HG02588 (cell line): ENCODE measurements at regions not wholly inside any gene's neighbourhood (a gene's known extent, or its start where the extent isn't known, plus 50 kb on each side); places are given as distances from the start of the nearest gene placed in this dataset.

Source experiments
- ATAC-seq: cut with Tn5 transposase; IDR thresholded peaks from one replicate; pipeline ENCODE4 v1.9.1; 2021; ENCODE audit warnings: mild to moderate bottlenecking, moderate library complexity; ENCODE audit not compliant: unreplicated experiment

DNA sequence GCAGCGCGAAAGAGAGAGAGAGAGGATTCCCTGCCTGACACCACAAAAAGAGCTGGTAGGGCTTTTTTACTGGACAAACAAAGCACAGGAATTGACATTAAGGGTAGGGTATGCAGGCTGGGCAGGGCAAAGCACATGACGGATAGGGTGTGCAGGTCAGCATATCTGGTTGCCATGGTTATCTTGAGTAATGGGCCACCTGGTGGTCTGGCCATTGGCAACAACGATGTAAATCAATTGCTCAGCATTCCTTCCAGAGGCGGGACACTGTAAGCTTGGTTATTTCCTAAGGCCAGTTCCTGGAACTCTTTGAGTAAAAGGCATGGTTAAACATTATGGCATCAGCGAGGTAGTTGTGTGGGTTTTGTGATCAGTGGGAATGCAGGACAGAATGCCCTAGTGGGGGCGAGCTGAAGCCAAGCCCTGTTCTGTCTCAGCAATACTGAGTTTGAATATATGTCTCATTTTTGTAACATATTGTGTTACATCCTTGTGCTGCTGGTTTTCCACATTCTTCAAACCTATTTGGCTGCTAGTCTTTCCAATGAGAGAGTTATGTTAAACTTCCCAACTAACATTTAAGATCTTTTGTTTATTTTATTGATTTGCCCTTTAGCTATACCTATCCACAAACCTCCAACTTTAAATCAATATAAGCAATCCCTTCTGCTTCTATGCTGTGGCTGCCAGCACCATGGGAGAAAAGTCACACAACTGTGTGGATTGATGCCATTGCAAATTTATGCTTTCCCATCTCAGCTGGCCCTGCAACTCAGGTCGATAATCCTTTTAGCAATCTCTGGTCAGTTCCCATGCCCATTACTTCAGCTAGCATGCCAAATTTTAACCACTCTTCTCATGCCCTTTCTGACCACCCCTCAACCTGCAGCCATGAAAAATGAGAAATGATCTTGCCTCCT lies 396.7 kb upstream of the PDE3A start:
- no peak for ATAC-seq

DNA sequence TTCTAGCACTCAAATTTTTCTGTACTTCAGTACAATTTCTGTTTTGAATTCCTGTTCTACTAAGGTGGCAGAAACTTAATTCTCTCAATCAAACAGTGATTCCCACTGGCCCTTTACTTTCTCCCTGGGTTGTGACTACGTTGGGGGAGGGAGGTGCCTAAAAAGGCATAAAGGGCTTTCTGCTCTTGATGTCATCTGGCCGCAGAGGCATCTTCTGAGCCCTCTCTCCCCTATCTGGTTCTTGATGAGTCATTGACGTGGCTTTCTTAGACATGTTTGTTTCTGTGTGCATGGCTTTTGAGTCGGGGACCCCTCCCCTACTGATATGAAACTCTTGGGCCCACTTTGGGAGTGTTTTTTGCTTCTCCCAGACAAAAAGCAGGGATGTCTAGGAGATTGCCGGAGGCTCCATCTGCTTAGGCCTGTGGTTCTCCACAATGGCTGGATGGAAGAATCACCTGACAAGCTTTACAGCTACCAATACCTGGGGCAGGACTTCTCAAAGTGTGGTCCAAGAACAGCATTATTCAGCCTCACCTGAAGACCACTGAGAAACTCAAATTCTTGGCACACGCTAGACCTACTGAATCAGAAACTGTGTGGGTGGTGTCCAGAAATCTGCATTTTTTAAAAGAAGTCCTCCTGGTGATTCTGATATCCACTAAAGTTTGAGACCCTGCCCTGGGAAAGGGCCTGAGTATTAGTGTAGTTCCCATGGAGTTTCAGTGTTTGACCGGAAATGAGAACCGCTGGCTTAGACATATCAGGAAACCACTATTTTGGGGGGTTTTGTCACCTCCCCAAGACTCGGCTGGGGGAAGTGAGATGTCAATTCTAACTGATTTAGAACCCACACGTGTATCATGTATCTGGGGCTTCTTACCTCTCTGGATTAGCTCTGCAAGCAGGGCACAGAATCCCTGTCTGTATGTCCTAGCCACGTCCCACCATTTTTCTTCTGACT lies 395.7 kb upstream of the PDE3A start:
- no peak for ATAC-seq

DNA sequence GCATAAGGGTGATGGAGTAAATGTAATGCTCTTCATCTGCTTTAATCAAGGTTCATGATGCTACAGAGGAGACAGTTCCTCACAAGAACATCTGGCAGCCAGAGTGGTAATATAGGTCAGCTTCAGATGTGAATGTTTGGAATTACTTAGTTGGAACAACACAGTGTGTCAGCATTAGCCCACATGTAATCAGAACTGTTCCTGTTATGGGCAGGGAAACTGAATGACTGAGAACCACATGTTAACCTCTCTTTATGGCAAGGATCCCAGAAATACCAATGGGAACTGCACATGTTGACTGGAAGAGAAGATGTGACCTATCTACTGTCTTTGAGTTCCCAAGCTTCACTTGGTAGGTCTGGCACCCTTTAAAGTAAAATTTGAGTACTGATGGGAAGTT lies 390.1 kb upstream of the PDE3A start:
- ATAC-seq = no peak

DNA sequence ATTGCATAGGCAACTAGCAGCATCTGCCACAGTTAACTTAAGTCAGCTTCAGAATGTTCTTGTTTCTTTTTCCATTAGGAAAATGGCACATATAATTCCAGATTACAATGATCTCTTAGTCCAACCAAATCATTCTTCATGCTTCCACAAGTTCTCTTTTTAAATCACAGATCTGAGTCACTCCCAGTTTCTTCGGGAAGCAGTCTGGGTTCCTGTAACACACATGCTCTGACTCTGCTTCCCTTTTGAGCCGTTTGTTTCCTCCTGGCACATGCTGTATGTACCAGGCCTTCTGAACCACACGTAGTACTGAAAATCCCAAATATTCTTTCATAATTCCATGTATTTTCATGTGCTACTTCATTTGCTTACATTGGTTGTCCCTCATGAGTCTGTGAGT lies 388.8 kb upstream of the PDE3A start:
- ATAC-seq = no peak

DNA sequence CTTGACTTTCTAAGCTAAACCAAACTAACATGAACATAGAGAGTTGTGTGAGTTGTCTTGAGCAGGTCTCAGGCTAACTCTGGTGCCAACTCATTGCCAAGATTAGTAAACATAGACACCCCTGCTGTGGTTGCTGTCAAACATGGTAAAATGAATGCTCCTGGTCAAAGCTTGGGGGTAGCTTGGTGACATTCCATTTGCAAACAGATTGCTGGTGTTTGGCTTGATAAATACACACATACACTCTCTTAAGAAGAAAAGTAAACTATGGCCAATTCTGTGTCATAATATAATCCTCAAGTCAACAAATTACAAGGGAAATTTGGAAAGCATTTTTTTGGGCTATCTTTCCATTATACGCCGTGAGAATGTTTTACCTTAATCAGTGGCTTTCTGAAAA lies 386.4 kb upstream of the PDE3A start:
- ATAC-seq = no peak

DNA sequence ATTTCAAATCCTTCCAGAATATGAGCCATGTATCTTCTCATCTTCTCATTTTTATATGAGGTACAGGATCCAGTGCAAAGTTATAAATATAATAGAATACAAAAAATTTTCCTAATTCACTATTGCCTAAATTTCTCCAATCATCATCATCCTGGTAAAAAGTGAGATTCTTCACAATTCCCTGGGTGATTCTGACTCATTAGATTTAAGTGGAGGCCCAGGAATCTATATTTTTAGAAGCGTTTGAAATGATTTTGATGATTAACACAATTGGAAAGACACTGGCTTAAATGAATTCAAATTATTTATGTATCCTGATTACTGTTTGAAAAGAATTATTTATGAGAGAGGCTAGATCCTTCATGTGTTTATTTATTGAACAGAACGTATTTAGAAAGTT lies 380.3 kb upstream of the PDE3A start:
- ATAC-seq = no peak

DNA sequence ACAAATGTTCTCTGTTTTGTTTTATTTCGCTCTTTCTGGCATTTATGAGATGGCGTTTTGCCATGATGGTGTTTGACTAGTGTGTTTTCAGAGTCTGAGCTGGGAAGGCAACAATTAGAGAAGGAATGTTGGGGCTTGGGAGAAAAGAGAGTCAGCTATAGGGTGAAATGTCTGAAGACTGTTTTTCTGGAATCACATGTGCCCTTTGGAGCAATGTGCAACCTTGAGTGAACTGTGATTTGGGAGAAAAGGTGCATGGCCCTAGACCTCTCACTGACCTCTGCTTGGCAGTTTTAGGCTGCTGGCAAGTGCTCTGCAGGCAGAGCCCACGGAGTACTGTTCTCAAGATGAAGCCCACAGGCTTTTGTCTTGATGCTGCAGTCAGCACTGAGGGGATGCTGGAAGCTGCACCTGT lies 379.9 kb upstream of the PDE3A start:
- no peak for ATAC-seq

DNA sequence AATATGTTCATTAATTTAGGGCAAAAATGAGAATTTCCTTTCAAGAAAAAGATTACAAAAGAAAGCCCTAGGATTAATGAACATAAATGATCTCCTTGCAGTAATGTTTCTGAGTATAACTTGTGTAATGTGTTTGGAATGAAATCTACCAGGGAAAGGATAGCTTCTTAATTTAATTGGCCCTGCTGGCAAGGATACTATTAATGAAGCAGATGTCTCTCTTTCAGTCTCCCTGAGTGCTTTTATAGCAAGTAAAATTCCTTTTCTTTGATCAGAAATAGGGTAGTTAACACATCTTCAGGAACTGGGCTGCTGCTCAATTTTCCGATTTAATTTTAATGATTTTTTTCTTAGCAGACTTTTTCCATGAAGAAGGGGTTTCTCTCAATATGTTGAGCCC lies 379.4 kb upstream of the PDE3A start:
- no peak for ATAC-seq

DNA sequence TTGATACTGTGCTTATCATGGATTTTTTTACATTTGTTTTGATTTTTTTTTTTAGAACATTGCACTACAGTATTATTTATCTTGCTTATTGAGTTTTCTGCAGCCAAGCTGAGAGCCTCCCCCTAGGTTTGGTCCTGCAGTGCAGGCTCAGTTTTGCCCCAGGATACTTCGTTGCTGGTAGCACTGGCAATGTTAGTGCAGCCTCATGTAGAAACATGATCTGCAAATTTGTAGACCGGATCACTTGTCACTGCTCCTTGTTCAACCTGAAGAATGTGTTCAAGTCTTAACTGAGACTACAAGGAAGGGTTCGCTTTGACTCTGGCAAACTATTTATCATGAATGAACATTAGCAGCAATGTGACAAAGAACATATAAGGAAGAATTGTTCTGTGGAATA lies 377.2 kb upstream of the PDE3A start:
- no peak for ATAC-seq

DNA sequence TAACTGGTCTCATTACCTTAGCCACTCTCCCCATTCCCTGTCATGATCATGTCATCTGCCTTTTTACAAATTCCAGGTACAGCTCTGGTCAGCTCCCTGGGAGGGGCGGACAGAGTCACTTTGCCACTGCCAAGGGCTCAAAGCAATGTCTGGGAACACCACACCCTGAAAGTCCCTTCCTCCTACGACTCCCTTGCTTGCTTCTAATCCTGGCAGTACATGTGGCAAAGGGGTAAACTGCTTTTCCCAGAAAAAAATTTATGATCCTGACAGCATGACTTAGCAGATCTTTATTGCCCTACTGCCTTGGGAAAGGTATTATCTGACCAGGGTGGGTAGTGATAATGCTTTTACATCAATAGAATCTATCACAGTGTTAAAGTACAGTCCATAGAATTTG lies 376.0 kb upstream of the PDE3A start:
- no peak for ATAC-seq

DNA sequence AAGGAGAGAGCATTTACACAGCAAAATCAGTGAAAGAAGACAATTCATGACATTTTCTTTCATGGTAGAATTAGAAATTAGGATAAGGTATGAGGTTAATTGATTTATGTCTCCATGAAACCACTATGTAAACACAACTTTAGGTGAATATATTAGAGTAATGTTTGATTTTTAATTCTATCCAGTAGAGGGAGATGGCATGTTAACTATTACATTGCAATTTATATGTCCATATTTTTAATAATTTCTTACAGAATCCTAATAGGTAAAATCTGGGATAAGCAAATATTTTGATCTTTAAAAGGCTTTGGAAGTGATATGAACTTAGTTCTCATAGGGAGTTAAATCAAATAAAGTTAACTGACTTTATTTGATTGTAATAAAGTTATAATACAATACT lies 373.4 kb upstream of the PDE3A start:
- ATAC-seq = no peak

DNA sequence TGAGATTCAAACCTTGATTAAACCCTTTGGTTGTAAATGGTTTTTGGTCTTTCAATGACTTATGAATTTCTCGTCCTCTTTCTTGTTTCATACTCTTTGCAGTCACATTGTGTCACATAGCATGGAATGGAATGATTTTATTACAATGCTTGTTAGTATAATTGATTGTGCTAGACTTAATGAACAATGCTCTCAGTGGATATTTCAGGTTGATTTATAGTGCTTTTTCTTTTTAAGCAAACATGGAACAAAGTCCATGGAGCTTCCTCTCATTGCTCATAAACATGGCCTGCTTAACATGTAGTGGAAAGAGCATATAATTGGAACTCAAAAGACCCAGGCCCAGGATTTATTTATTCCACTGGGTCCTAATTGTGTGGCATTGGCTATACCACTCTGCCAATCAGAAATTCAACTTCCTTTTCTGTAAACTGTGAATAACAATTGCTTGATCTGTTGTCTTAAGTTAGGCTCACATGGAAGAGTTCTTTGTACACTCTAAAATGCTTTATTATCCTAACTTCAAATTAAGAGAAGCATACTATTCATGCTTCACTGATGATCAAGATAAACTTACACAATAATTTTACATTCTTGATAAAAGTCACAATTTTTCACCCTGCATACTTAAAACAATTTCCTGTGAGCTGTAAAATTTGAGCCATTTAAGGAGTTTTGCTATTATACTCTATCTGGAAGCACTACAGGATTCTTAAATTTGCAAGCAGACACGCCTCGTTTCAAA lies 370.5 kb upstream of the PDE3A start:
- no peak for ATAC-seq

DNA sequence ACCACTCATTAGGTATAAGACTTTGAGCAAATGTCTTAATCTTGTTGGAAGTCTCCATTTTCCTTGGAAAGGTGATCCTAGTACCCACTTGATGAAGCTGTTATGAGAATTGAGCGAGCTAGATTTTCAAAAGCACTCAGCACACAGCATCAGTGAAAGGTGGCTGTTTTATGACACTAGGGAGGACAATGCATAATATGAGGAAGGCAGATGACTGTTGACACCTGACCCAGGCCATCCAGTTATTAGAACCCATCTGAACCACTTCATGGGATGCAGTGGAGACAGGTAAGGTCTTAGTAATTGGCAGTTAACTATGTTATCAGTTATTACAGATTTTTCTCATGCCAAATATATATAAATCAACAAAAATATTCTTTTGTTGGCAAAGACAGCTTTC lies 369.9 kb upstream of the PDE3A start:
- ATAC-seq = no peak

DNA sequence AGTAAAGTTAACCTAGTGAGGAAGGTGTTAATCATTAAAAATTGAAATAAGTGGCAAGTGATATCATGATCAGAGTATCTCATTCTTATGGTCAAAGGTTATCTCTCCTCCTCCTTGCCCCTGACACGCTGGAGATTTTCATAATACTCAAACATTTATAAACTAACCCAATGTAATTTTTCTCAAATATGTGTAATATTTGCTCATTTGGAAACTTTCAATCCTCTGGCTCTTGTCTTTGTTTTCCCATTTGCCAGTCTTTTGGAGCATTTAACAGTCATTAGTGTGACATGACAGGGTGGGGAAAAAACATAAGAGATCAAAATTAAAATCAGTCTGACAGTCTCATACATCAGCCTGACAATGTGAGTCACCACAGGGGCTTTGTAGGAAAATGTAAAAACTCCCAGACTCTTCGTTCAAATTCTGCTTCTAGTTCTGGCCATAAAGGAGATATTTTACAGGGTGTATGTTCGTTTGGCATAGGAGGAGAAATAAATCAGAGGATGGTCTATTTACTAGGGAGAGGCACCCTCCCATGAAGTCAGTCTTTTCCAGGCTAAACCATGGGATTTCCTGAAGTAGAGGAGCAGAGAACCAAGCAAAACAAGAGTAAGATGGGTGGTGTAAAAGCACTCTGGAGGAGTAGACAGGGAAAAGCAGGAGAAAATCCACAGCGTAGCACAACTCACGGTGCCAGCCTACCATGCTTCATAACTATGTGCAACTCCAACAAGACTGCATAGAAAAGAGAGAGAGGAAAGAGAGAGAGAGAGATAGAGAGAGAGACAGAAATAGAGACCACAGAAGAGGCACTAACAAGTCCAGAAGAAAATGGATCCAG lies 369.2 kb upstream of the PDE3A start:
- no peak for ATAC-seq

DNA sequence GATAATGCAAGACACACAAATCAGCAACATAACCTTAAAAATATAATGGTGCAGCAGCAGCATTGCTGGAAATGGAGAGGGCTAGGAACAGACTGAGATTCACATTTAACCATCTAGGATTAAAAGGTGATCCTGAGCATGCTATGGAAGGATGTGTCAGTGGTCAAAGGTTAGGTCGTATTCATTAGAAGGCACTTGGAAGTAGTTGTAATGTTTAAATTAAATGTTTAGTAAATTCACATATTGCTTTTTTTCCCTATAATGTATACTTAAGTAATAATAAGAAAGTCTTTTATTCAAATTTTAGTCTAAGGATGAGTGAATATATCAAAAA lies 368.6 kb upstream of the PDE3A start:
- no peak for ATAC-seq

DNA sequence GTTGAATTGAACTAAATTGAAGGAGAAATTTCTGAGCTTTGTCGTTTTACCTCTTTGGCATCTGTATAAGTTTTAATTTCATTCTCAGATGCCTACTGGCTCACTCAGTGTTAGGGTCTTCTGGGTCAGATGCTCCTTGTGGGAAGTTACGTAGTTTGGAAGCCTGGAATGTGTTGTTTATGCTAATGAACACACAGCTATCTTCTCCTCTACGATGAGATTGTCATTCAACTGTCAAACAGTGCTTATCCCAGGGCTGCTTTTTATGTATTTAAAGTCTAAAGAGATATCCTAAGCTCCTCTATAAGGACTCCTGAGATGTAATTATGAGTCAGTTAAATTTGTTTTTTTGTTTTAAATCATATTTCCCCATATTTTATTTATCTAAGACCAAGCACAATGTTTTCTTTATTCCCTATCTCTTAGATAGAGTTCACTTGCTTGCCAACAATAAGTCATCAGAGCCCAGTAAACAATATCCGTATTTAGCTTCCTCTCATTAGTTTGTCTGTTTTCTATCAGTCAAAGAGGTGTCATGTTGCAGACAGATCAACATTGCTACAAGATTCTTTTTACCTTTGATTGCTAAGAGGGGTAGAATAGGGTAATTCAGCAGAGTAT lies 368.0 kb upstream of the PDE3A start:
- no peak for ATAC-seq

DNA sequence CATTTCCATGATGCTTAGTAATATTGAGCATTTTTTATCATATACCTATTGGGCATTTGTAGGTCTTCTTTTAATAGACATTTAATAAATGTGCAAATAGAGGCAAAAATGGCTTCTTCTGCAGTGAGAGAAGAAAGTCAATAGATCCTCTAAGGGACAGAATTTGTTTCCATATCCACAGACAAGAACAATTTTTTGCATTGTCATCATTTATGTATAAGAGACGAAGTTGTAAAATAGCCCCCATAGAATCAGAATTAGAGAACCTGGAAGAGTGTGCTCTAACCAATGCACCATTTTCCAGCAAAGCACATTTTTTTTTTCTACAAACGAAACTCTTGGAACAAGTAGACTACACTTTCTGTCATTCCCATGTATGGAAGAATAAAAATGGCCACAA lies 365.1 kb upstream of the PDE3A start:
- ATAC-seq = no peak

DNA sequence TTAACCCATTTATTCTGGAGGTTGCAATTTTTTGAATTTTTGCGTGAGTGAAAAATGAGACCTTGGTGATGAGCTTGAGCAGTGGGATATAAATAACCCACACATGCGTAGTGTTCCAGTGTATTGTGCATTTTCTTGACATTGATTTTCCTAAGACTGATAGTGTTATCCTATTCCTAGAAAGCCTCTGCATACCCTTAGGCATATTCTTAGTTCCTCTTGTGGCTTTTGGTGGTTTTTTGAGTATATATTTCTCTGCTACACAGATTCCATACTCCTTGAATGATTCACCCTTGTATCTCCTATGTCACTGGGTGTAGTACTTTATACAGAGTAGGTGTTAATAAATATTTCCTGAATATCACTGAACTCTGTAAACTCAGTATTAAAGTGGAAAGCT lies 363.4 kb upstream of the PDE3A start:
- no peak for ATAC-seq

DNA sequence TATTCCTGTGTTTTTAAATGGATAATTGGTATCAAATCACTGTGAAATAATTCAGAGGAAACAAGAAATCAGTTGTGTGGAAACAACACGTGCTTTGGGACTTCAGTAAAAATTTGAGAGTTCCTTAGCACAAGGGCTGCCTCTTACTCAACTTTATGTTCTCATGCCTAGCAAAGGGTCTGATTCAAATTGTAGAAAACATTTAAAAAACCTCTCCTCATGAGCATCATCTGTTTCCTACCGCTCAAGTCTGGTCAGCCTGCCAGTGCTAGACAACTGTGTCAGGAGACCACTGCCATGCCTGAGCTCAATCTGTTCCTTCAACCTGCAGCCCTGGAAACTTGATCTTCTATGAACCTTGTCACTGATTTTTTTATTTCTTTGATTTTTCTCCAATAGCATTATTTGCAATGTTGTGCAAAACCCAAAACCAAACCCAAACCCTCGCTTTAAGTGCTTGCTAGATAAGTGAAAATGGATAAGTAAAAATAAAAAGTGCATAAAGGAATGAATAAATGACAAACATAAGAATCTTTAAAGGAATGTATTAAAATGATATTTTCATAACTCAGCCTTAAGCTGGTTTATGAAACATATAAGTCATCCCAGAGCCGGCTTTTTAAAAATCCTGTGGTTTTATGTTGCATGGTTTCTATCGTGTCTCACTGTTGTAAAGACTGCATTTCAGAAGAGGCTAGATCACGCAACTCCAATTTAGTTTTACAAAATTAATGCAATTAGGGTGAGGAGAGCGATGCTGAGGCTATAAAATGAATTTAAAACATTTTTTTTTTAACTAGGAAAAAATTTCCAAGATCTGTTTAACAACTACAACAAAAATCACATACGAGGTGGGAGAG lies 361.2 kb upstream of the PDE3A start:
- no peak for ATAC-seq
